ENCODE measurements at regions not wholly inside any gene's neighbourhood (a gene's known extent, or its start where the extent isn't known, plus 50 kb on each side); places are given as distances from the start of the nearest gene placed in this dataset.

GRCh38 chr18:45169610-45170009 is 445.7 kb upstream of the SLC14A2 start:
- TF ChIP-seq, protein P1, sequence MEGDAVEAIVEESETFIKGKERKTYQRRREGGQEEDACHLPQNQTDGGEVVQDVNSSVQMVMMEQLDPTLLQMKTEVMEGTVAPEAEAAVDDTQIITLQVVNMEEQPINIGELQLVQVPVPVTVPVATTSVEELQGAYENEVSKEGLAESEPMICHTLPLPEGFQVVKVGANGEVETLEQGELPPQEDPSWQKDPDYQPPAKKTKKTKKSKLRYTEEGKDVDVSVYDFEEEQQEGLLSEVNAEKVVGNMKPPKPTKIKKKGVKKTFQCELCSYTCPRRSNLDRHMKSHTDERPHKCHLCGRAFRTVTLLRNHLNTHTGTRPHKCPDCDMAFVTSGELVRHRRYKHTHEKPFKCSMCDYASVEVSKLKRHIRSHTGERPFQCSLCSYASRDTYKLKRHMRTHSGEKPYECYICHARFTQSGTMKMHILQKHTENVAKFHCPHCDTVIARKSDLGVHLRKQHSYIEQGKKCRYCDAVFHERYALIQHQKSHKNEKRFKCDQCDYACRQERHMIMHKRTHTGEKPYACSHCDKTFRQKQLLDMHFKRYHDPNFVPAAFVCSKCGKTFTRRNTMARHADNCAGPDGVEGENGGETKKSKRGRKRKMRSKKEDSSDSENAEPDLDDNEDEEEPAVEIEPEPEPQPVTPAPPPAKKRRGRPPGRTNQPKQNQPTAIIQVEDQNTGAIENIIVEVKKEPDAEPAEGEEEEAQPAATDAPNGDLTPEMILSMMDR (IDR thresholded peaks at IDR 0.05; ENCODE audit: insufficient read depth, low read depth, low read length) = no peak
- no peak for TF ChIP-seq EZH2 (IDR thresholded peaks at IDR 0.05; ENCODE audit: insufficient read depth, low read length)

All from astrocyte (in vitro differentiated cells and primary cell).